SK-N-SH (cell line): ENCODE measurements at regions not wholly inside any gene's neighbourhood (a gene's known extent, or its start where the extent isn't known, plus 50 kb on each side); places are given as distances from the start of the nearest gene placed in this dataset.

Experiments used
- CTCF ChIA-PET: fragments of 300-600, 350-600 bp; formaldehyde crosslinking; extraction: SDS; loops from one replicate; lab custom pipeline; 2021; lab: Yijun Ruan, JAX
- POLR2A ChIA-PET: fragments of 350-600 bp; sonication (Branson Sonifier 250); formaldehyde crosslinking; extraction: SDS; loops from one replicate; lab custom pipeline; 2020; ENCODE audit warnings: antibody characterized with exemption, inconsistent platforms; lab: Yijun Ruan, JAX
- DNase-seq: peaks from one replicate; pipeline ENCODE4 v3.0.0; 2012
- H2AFZ ChIP-seq: fragments of 200-600 bp; sonication (generic); 2 replicates; pipeline ENCODE4 v1.8.1; 2016; ENCODE audit warnings: antibody characterized with exemption, mild to moderate bottlenecking, low read depth
- H3F3A ChIP-seq: fragments of 200-600 bp; sonication (generic); replicated peaks from 2 replicates; pipeline ENCODE3; 2016; ENCODE audit warnings: antibody characterized with exemption, mild to moderate bottlenecking; ENCODE audit not compliant: insufficient read depth
- H3K27ac ChIP-seq, 2 experiments: fragments of 200-500 bp in 1 of 2; fragments of 200-600 bp in 1 of 2; sonication (Bioruptor generic) in 1 of 2; sonication (generic), shearing (Covaris generic) in 1 of 2; 2 replicates each; pipeline versions ENCODE4 v1.5.1 to v1.6.1; 2014 to 2016; ENCODE audit warnings: low read depth in 2 of 2, inconsistent platforms in 1 of 2, low read length in 1 of 2, mild to moderate bottlenecking in 1 of 2, mixed read lengths in 1 of 2
- H3K27me3 ChIP-seq: fragments of 200-600 bp; sonication (generic), shearing (Covaris generic); 2 replicates; pipeline ENCODE4 v1.6.1; 2016; ENCODE audit warnings: mixed run types; ENCODE audit not compliant: insufficient read depth
- H3K36me3 ChIP-seq, 2 experiments: fragments of 200-500 bp in 1 of 2; fragments of 200-600 bp in 1 of 2; sonication (Bioruptor generic) in 1 of 2; sonication (generic) in 1 of 2; replicated peaks in 1 of 2; 2 replicates each; pipeline versions ENCODE3 to v1.5.1; 2014 to 2016; ENCODE audit warnings: low read length in 1 of 2, mild to moderate bottlenecking in 1 of 2; ENCODE audit not compliant: insufficient read depth in 2 of 2, control insufficient read depth in 1 of 2
- H3K4me1 ChIP-seq, 2 experiments: fragments of 200-500 bp in 1 of 2; fragments of 200-600 bp in 1 of 2; sonication (Bioruptor generic) in 1 of 2; sonication (generic), shearing (Covaris generic) in 1 of 2; 2 replicates each; pipeline versions ENCODE4 v1.5.1 to v1.6.1; 2014 to 2016; ENCODE audit warnings: low read depth in 1 of 2, low read length in 1 of 2, mixed run types in 1 of 2; ENCODE audit not compliant: insufficient read depth in 2 of 2, control insufficient read depth in 1 of 2
- H3K4me2 ChIP-seq: fragments of 200-600 bp; sonication (generic), shearing (Covaris generic); 2 replicates; pipeline ENCODE4 v1.6.1; 2017; ENCODE audit warnings: mixed run types
- H3K4me3 ChIP-seq, 2 experiments: fragments of 200-500 bp in 1 of 2; fragments of 200-600 bp in 1 of 2; sonication (Bioruptor generic) in 1 of 2; sonication (generic), shearing (Covaris generic) in 1 of 2; 2 replicates each; pipeline versions ENCODE4 v1.5.1 to v1.8.1; 2014 to 2016; ENCODE audit warnings: low read depth in 2 of 2, inconsistent platforms in 1 of 2, low read length in 1 of 2, mild to moderate bottlenecking in 1 of 2, mixed read lengths in 1 of 2, moderate library complexity in 1 of 2
- H3K79me2 ChIP-seq: fragments of 200-600 bp; sonication (generic); 2 replicates; pipeline ENCODE4 v1.8.1; 2017; ENCODE audit warnings: mild to moderate bottlenecking; ENCODE audit not compliant: insufficient read depth
- H3K9ac ChIP-seq: fragments of 200-600 bp; sonication (generic); 2 replicates; pipeline ENCODE4 v1.6.1; 2017; ENCODE audit warnings: mixed run types
- H3K9me2 ChIP-seq: fragments of 200-600 bp; sonication (generic); 2 replicates; pipeline ENCODE4 v1.6.1; 2017; ENCODE audit warnings: mixed run types
- H3K9me3 ChIP-seq: fragments of 200-600 bp; sonication (generic); 2 replicates; pipeline ENCODE4 v1.6.1; 2017; ENCODE audit warnings: mixed run types, mild to moderate bottlenecking, moderate library complexity
- H4K20me1 ChIP-seq: fragments of 200-600 bp; sonication (generic); 2 replicates; pipeline ENCODE4 v1.6.1; 2017; ENCODE audit warnings: mild to moderate bottlenecking, mixed run types; ENCODE audit not compliant: insufficient read depth
- ELF1 ChIP-seq: IDR thresholded peaks from 2 replicates; pipeline ENCODE4 v1.4.0; 2012
- IRF3 ChIP-seq: fragments of 150-350 bp; IDR thresholded peaks from 2 replicates; pipeline ENCODE4 v1.6.1; 2016; ENCODE audit warnings: mild to moderate bottlenecking, low read depth, low read length
- POLR2AphosphoS5 ChIP-seq: IDR thresholded peaks from 2 replicates; pipeline ENCODE4 v1.6.1; 2012; ENCODE audit warnings: low read depth, low read length
- RFX5 ChIP-seq: IDR thresholded peaks from 2 replicates; pipeline ENCODE4 v1.6.1; 2012; ENCODE audit warnings: mild to moderate bottlenecking, improper control_type of control experiment, low read length
- SMC3 ChIP-seq: IDR thresholded peaks from 2 replicates; pipeline ENCODE4 v1.6.1; 2012; ENCODE audit warnings: low read depth, low read length, improper control_type of control experiment
- TEAD4 ChIP-seq: IDR thresholded peaks from 2 replicates; pipeline ENCODE4 v1.4.0; 2012; ENCODE audit warnings: mild to moderate bottlenecking, borderline replicate concordance; ENCODE audit not compliant: insufficient read depth
- USF1 ChIP-seq: IDR thresholded peaks from 2 replicates; pipeline ENCODE4 v1.4.0; 2012; ENCODE audit warnings: low read depth, borderline replicate concordance
- USF2 ChIP-seq: fragments of 150-350 bp; IDR thresholded peaks from 2 replicates; pipeline ENCODE4 v1.6.1; 2017; ENCODE audit warnings: antibody characterized with exemption, low read length, low read depth, borderline replicate concordance
- ZBTB33 ChIP-seq: IDR thresholded peaks from 2 replicates; pipeline ENCODE4 v1.4.0; 2012; ENCODE audit warnings: low read depth, borderline replicate concordance
- WGBS: methylation state at CpG from one replicate; pipeline ENCODE4 v1.1.6; 2017; ENCODE audit warnings: low lambda C conversion rate; 5-methylcytosine and 5-hydroxymethylcytosine counted together

- Histone ChIP-seq H3K9me3 (no peaks in the 10 kb centered on the region), H2AFZ (no peak overlapping the region), H3K9ac (no peak overlapping the region)
- TF ChIP-seq IRF3 (no peak), ZBTB33 (no peak), USF1 (no peak), ELF1 (no peak)
- TF ChIP-seq, all 33 proteins: peak for 0
- Histone ChIP-seq H3K4me2 (no peak overlapping the region), H3F3A (no peaks in the 10 kb centered on the region), H3K36me3 (no peaks in the 10 kb centered on the region), H3K27ac (no peak overlapping the region), H3K27me3 (no peaks in the 10 kb centered on the region; the same call in 1 of the 2 replicates), H3K9me2 (no peaks in the 10 kb centered on the region), H3K4me3 (no peak overlapping the region), H3K4me1 (no peaks in the 10 kb centered on the region; a peak in 1 of 4 replicates), H3K79me2 (no peaks in the 10 kb centered on the region), H4K20me1 (no peaks in the 10 kb centered on the region)
- ChIA-PET POLR2A (no interaction called here), CTCF (no interaction called here)
- 75% methylated on average over 6 of the region's 6 CpGs for WGBS
- no peak for DNase-seq
Measured at GRCh38 chr3:193882091-193882490, 253.9 kb upstream of the HES1 start.

GRCh38 chr3:193883551-193883950 is 252.4 kb upstream of the HES1 start:
- ChIA-PET CTCF (interaction anchor here (1.2 kb wide), 1 partner anchor 18 kb away, joined by 3 read pairs; no protein-coding TSS in a partner anchor), POLR2A (no interaction called here)
- DNase-seq: no peak
- Histone ChIP-seq H3K79me2 (no peaks in the 10 kb centered on the region), H4K20me1 (no peaks in the 10 kb centered on the region), H2AFZ (no peak overlapping the region), H3K36me3 (no peaks in the 10 kb centered on the region), H3K4me1 (no peaks in the 10 kb centered on the region; a peak in 1 of 4 replicates), H3F3A (no peaks in the 10 kb centered on the region), H3K4me2 (no peak overlapping the region), H3K27ac (no peak overlapping the region), H3K9me2 (no peaks in the 10 kb centered on the region), H3K27me3 (no peaks in the 10 kb centered on the region; the same call in 1 of the 2 replicates), H3K4me3 (no peak overlapping the region), H3K9ac (no peak overlapping the region), H3K9me3 (no peaks in the 10 kb centered on the region)
- 35% methylated on average over 3 of the region's 3 CpGs for WGBS
- TF ChIP-seq SMC3 (no peak), USF2 (no peak), TEAD4 (no peak), POLR2AphosphoS5 (no peak), RFX5 (no peak)
